HCT116 (cell line): ENCODE measurements at regions not wholly inside any gene's neighbourhood (a gene's known extent, or its start where the extent isn't known, plus 50 kb on each side); places are given as distances from the start of the nearest gene placed in this dataset.

Source experiments
- ATAC-seq: fragments of 200-7000 bp; cut with Tn5 transposase; 2 replicates; pipeline ENCODE4 v1.9.1; 2020; ENCODE audit warnings: mild to moderate bottlenecking, moderate library complexity
- BruUV-seq: library from RNA; stranded (reverse); fragments of 400-500 nt; replicated peaks from 2 replicates; lab custom pipeline; 2021; lab: Mats Ljungman, UMichigan
- CTCF ChIA-PET: fragments of 300-600 bp; sonication (Branson Sonifier 250); formaldehyde crosslinking; loops from one replicate; lab custom pipeline; 2021; ENCODE audit warnings: antibody characterized with exemption; lab: Charles Lee
- POLR2A ChIA-PET: fragments of 300-600, 350-600 bp; sonication (Branson Sonifier 250); formaldehyde crosslinking; loops from one replicate; lab custom pipeline; 2021; ENCODE audit warnings: antibody characterized with exemption; lab: Charles Lee
- RAD21 ChIA-PET, 2 experiments: fragments of 300-600 bp; sonication (Branson Sonifier 250); formaldehyde crosslinking; loops; one replicate each; lab custom pipeline; 2023; ENCODE audit warnings: low total read pairs in 2 of 2; ENCODE audit not compliant: uncharacterized antibody in 2 of 2, unreplicated experiment in 2 of 2, low non-redundant PET in 1 of 2; lab: Charles Lee
- DNase-seq: peaks from one replicate; pipeline ENCODE4 v3.0.0-alpha.2; 2010; ENCODE audit warnings: low read depth, low spot score
- H2AFZ ChIP-seq: fragments of 200-600 bp; shearing (Covaris generic), sonication (generic); 2 replicates; pipeline ENCODE4 v1.6.1; 2017; ENCODE audit warnings: low read depth, mixed run types, mixed read lengths, antibody characterized with exemption, low read length; ENCODE audit not compliant: poor library complexity, severe bottlenecking
- H3K27ac ChIP-seq: 2 replicates; pipeline ENCODE4 v1.5.1; 2012; ENCODE audit warnings: low read depth, low read length
- H3K27me3 ChIP-seq: fragments of 200-600 bp; sonication (generic); 2 replicates; pipeline ENCODE4 v1.6.1; 2016; ENCODE audit warnings: mixed run types, low read length, mixed read lengths; ENCODE audit not compliant: insufficient read depth
- H3K36me3 ChIP-seq, 2 experiments: fragments of 200-500 bp in 1 of 2; fragments of 200-600 bp in 1 of 2; sonication (Bioruptor generic) in 1 of 2; sonication (generic) in 1 of 2; 2 replicates each; pipeline versions ENCODE4 v1.5.1 to v1.6.1; 2014 to 2016; ENCODE audit warnings: low read length in 2 of 2, inconsistent platforms in 1 of 2, mixed read lengths in 1 of 2, mixed run types in 1 of 2; ENCODE audit not compliant: insufficient read depth in 2 of 2, control insufficient read depth in 1 of 2
- H3K4me1 ChIP-seq, 2 experiments: fragments of 200-600 bp in 1 of 2; sonication (generic) in 1 of 2; 2 replicates each; pipeline versions ENCODE4 v1.5.1 to v1.6.1; 2012 to 2017; ENCODE audit warnings: low read length in 2 of 2, inconsistent platforms in 1 of 2, mild to moderate bottlenecking in 1 of 2, mixed read lengths in 1 of 2, mixed run types in 1 of 2, moderate library complexity in 1 of 2; ENCODE audit not compliant: insufficient read depth in 2 of 2, control insufficient read depth in 1 of 2
- H3K4me2 ChIP-seq: fragments of 200-600 bp; sonication (generic); 2 replicates; pipeline ENCODE4 v1.6.1; 2017; ENCODE audit warnings: mixed run types, low read length, mixed read lengths
- H3K4me3 ChIP-seq, 2 experiments: fragments of 200-600 bp in 1 of 2; sonication (generic) in 1 of 2; replicated peaks in 1 of 2; 2 replicates each; pipeline ENCODE4 v1.5.1; 2011 to 2016; ENCODE audit warnings: low read length in 2 of 2, control low read depth in 1 of 2, low read depth in 1 of 2, mild to moderate bottlenecking in 1 of 2, mixed read lengths in 1 of 2, mixed run types in 1 of 2
- H3K79me2 ChIP-seq: fragments of 200-600 bp; sonication (generic); 2 replicates; pipeline ENCODE4 v1.6.1; 2017; ENCODE audit warnings: mild to moderate bottlenecking, mixed run types, low read length, moderate library complexity, mixed read lengths; ENCODE audit not compliant: insufficient read depth
- H3K9ac ChIP-seq: fragments of 200-600 bp; sonication (generic); 2 replicates; pipeline ENCODE4 v1.6.1; 2016; ENCODE audit warnings: low read length, mixed read lengths
- H3K9me2 ChIP-seq: fragments of 200-600 bp; sonication (generic), shearing (Covaris generic); 2 replicates; pipeline ENCODE4 v1.6.1; 2017; ENCODE audit warnings: mixed run types, mild to moderate bottlenecking, moderate library complexity; ENCODE audit not compliant: insufficient read depth
- H3K9me3 ChIP-seq, 2 experiments: fragments of 200-500 bp in 1 of 2; fragments of 200-600 bp in 1 of 2; sonication (Bioruptor generic) in 1 of 2; sonication (generic) in 1 of 2; 2 replicates each; pipeline ENCODE4 v1.6.1; 2014 to 2017; ENCODE audit warnings: low read length in 2 of 2, mixed read lengths in 2 of 2, inconsistent platforms in 1 of 2, low read depth in 1 of 2, mild to moderate bottlenecking in 1 of 2, mixed run types in 1 of 2, moderate library complexity in 1 of 2; ENCODE audit not compliant: control insufficient read depth in 1 of 2, insufficient read depth in 1 of 2
- H4K20me1 ChIP-seq: fragments of 200-600 bp; sonication (generic), shearing (Covaris generic); 2 replicates; pipeline ENCODE4 v1.6.1; 2017; ENCODE audit warnings: mixed run types, mild to moderate bottlenecking, moderate library complexity; ENCODE audit not compliant: insufficient read depth
- ATF3 ChIP-seq: IDR thresholded peaks from 2 replicates; pipeline ENCODE4 v1.6.1; 2012
- CBX3 ChIP-seq: IDR thresholded peaks from 2 replicates; pipeline ENCODE4 v1.6.1; 2012; ENCODE audit warnings: low read depth
- CEBPB ChIP-seq: IDR thresholded peaks from 2 replicates; pipeline ENCODE4 v1.6.1; 2012; ENCODE audit warnings: low read depth
- CTCF ChIP-seq, 3 experiments: fragments of 200-600 bp in 1 of 3; sonication (generic) in 1 of 3; IDR thresholded peaks in 2 of 3; conservative IDR thresholded peaks in 1 of 3; 2 replicates each; pipeline ENCODE4 v1.5.1; 2012 to 2017; ENCODE audit warnings: low read depth in 2 of 3, low read length in 2 of 3, antibody characterized with exemption in 1 of 3, borderline replicate concordance in 1 of 3, control low read depth in 1 of 3, mild to moderate bottlenecking in 1 of 3, mixed read lengths in 1 of 3, mixed run types in 1 of 3, moderate library complexity in 1 of 3; ENCODE audit not compliant: insufficient read depth in 1 of 3
- EGR1 ChIP-seq: IDR thresholded peaks from 2 replicates; pipeline ENCODE4 v1.6.1; 2012; ENCODE audit warnings: low read depth
- ELF1 ChIP-seq: IDR thresholded peaks from 2 replicates; pipeline ENCODE4 v1.6.1; 2012; ENCODE audit warnings: low read depth, borderline replicate concordance
- EZH2phosphoT487 ChIP-seq: fragments of 200-600 bp; IDR thresholded peaks from 2 replicates; pipeline ENCODE4 v1.6.1; 2018; ENCODE audit warnings: antibody characterized with exemption, borderline replicate concordance
- FOSL1 ChIP-seq: IDR thresholded peaks from 2 replicates; pipeline ENCODE4 v1.6.1; 2012; ENCODE audit warnings: low read depth
- MAX ChIP-seq: IDR thresholded peaks from 2 replicates; pipeline ENCODE4 v1.6.1; 2012
- POLR2A ChIP-seq: IDR thresholded peaks from 2 replicates; pipeline ENCODE4 v1.7.0; 2011; ENCODE audit warnings: borderline replicate concordance; ENCODE audit not compliant: insufficient read depth, insufficient read length; ENCODE audit errors: extremely low read depth
- POLR2AphosphoS5 ChIP-seq: IDR thresholded peaks from 2 replicates; pipeline ENCODE4 v1.6.1; 2011; ENCODE audit warnings: mild to moderate bottlenecking, low read depth, low read length, moderate library complexity
- RAD21 ChIP-seq: IDR thresholded peaks from 2 replicates; pipeline ENCODE4 v1.6.1; 2012; ENCODE audit warnings: low read depth, mild to moderate bottlenecking
- REST ChIP-seq: IDR thresholded peaks from 2 replicates; pipeline ENCODE4 v1.6.1; 2012; ENCODE audit warnings: low read depth
- SIN3A ChIP-seq: IDR thresholded peaks from 2 replicates; pipeline ENCODE4 v1.6.1; 2012; ENCODE audit warnings: low read depth
- SP1 ChIP-seq: IDR thresholded peaks from 2 replicates; pipeline ENCODE4 v1.6.1; 2012; ENCODE audit warnings: low read depth
- SRF ChIP-seq: IDR thresholded peaks from 2 replicates; pipeline ENCODE4 v1.6.1; 2012; ENCODE audit warnings: low read depth
- TCF7L2 ChIP-seq: IDR thresholded peaks from 2 replicates; pipeline ENCODE4 v1.7.0; 2011; ENCODE audit warnings: borderline replicate concordance, inconsistent platforms; ENCODE audit not compliant: insufficient read depth, insufficient read length; ENCODE audit errors: extremely low read depth
- YY1 ChIP-seq: IDR thresholded peaks from 2 replicates; pipeline ENCODE4 v1.6.1; 2011; ENCODE audit warnings: low read length, low read depth, moderate library complexity, mild to moderate bottlenecking; ENCODE audit not compliant: insufficient replicate concordance; ENCODE audit errors: extremely low read depth
- ZNF274 ChIP-seq: fragments of 200-500 bp; sonication (Bioruptor generic); IDR thresholded peaks from 2 replicates; pipeline ENCODE4 v1.6.1; 2014; ENCODE audit warnings: mild to moderate bottlenecking, low read depth, low read length, inconsistent platforms
- intact Hi-C: fragments of 100-400 bp; cut with micrococcal nuclease; formaldehyde crosslinking; loops from 2 replicates; pipeline ENCODE4 v1.10.0; 2022

- Histone ChIP-seq H3K27me3 (no peaks in the 10 kb centered on the region), H3K27ac (no peak overlapping the region), H3K4me1 (peaks cover 0 to 10% of the 10 kb centered on the region in 2 experiments; a peak in 2 of 4 replicates), H2AFZ (no peak overlapping the region), H3K9me3 (no peaks in the 10 kb centered on the region), H3K79me2 (no peaks in the 10 kb centered on the region), H3K4me3 (no peak overlapping the region), H3K36me3 (no peaks in the 10 kb centered on the region), H3K9me2 (no peaks in the 10 kb centered on the region), H4K20me1 (no peaks in the 10 kb centered on the region), H3K4me2 (no peak overlapping the region), H3K9ac (no peak overlapping the region)
- BruUV-seq, result no TSS peak
- peak; percentile 83 for DNase-seq
- peak; percentile 90 for ATAC-seq
- intact Hi-C loops, result loop anchor here (1.0 kb wide), 1 partner anchor 35 kb away; no protein-coding TSS in a partner anchor
- RAD21 ChIA-PET, result interaction anchor here (0.5 to 1.5 kb wide), 7 partner anchors 16 to 262 kb away, joined by 3 to 6 read pairs (median 4); no protein-coding TSS in a partner anchor
- CTCF ChIA-PET, result interaction anchor here (1.0 to 2.6 kb wide), 10 partner anchors 17 to 267 kb away, joined by 3 to 34 read pairs (median 6); no protein-coding TSS in a partner anchor
- POLR2A ChIA-PET, result interaction anchor here (1.1 kb wide), 1 partner anchor 20 kb away, joined by 3 read pairs; no protein-coding TSS in a partner anchor
- TF ChIP-seq YY1 (peak; percentile 27), REST (no peak), SIN3A (no peak), TCF7L2 (no peak), FOSL1 (peak; percentile 64), ATF3 (no peak), MAX (peak; percentile 33), EZH2phosphoT487 (no peak), CEBPB (no peak), CBX3 (peak; percentile 91; the same call in 1 of the 2 replicates), RAD21 (peak; percentile 83), ZNF274 (no peak), CTCF (IDR thresholded peaks at IDR 0.05 in 2 of 3, conservative IDR thresholded peaks at IDR 0.05 in 1 of 3; ENCODE audit: borderline replicate concordance in 1 of 3, insufficient read depth in 1 of 3, low read depth in 2 of 3, low read length in 2 of 3) (peak; percentile 55 to 81 (median 61)), EGR1 (no peak), ELF1 (no peak), POLR2A (no peak), SP1 (peak; percentile 49), POLR2AphosphoS5 (no peak), SRF (no peak)
Measured at GRCh38 chr10:117477961-117478670, 64.4 kb upstream of the EMX2 start.
